ENCODE measurements at regions not wholly inside any gene's neighbourhood (a gene's known extent, or its start where the extent isn't known, plus 50 kb on each side); places are given as distances from the start of the nearest gene placed in this dataset.

DNA sequence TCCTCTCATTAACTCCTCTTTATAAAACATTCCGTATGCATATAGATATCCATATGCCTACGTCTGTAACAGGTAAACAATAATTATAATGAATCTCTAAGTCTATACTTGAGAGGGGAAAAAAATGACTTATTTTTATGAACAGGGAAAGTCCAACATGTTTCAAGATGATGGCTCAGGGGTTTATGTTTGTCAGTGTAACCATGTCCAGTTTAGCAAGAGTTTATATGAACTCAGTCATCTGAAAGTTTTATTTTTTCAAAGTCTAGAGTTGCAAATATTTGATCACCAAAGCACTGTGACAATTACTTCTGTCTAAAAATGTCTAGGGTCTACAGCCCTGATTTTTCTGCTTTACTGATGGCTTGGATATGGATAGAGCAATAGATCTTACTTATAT is 559.4 kb upstream of the KCNMB2 start:
- DNase-seq (ENCODE audit: low read depth), result no peak

DNA sequence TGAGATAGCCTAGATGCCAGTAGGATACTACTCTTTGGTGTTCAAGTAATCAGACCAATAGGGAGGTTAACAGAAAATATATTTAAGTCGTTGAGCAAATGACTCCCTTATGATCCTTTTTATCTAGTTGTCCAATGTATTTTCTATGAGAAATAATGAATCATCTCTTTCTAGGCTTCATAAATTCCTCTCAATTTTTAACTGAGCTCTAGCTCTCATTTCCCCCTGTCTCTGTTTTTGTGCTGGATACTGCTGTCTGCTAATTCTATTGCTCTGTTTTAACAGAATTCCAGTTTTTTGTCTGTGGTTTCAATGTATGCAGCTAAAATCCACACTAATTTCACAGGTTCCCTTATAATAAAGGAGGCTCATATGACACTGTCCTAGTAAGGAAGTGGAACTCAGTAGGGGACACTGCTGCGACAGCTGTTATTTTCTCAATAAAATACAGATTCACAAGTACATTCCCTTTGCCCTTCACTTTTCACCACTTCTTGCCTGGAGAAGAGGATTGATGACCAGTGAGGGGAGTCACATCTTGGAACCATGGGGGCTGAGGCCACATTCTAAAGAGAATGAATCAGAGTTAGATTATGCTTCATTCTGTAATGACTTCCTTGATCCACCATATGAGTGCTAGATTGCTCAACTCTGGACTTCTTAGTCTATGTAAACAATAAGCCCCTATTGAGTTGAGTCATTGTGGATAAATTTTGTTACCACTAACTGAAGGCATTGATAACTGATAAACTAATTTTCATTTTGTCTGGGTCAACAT is 558.7 kb upstream of the KCNMB2 start:
- peak; percentile 89 for DNase-seq (ENCODE audit: low read depth)

DNA sequence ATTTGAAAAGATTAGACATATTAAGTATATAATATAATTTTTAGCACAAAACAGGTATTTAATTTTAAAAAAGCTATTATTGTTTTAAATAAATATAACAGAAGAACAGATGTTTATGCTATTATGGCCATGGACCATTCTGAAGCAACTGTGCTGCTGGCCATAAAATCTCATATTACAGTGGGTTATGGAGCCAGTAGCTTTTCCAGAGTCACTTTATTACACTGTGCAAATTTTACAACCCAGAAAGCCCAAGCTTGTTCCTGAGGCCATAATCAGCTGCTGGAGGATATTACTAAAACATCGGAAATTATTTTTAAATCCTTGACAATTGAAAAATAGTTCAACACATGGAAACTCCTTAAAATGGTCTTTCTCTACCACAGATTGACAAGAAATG is 557.3 kb upstream of the KCNMB2 start:
- no peak for DNase-seq (ENCODE audit: low read depth)

DNA sequence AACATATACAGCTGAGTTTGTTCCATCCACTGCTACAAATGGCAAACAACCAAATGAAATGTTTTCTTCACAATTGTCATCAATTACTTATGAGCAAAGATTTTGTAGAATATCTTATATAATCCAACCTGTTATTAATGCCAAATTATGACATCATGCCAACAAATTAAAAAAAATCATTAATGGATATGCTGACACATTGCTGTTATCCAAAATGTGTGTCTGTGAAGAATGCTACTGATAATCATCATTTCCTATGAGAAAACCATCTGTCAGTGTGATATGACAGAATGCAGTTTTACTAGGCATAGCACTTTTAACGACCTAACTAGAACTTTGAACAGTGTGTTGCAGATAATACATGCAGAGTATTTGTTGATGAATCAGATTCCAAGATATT is 556.5 kb upstream of the KCNMB2 start:
- DNase-seq (ENCODE audit: low read depth), result no peak

DNA sequence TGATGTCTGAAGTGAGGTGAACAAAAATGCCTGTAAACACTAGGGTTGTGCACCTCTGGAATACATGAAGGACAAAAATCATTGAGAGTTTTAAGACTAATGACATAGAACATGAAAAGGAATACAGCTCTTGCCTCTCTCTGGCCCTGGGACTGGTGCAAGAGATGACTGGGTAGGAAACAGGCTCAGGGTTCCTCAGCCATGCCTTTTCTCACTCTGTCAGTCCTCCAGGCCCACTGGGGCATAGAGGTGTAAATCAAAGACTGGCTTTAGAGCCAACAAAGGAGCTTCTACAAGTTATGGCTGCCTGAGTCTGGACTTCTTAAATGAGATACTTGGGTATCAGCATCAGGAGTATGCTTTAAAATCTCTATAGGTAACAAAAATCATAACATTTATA is 554.7 kb upstream of the KCNMB2 start:
- no peak for DNase-seq (ENCODE audit: low read depth)

DNA sequence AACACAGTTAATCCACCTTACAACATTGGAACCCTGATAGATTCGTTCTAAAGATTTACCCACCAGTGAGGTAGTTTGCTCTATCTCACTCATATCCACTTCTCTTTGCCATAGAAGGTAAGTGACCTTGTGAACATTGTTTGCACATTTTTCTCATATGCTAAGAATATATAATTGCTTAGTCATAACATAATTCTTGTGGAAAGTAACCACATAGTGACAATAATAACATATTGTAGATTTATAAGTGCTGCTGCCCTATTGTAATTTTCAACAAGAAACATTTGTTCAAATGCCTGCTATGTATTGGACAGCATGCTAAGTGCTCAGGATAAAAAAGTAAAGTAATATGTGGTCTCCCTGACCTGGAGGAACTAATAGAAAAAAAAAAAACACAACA is 554.2 kb upstream of the KCNMB2 start:
- DNase-seq (ENCODE audit: low read depth), result peak; percentile 67

DNA sequence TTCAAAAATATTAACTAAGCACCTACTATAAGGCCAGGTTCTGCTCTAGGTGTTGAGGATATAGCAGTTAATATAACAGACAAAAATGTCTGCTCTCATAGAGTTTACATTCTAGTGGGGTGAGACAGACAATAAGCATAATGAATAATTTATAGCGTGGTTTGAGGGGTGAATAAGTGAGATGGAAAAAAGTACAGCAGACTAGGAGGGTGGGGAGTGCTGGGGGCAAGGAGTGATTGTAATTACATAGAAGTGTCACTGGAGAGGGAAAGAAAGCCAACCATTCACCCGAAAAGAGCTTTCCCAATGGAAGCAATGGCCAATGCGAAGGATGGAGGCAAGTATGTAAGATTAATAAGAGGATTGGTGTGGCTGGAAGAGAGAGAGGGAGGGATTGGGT is 552.9 kb upstream of the KCNMB2 start:
- DNase-seq (ENCODE audit: low read depth), result no peak

DNA sequence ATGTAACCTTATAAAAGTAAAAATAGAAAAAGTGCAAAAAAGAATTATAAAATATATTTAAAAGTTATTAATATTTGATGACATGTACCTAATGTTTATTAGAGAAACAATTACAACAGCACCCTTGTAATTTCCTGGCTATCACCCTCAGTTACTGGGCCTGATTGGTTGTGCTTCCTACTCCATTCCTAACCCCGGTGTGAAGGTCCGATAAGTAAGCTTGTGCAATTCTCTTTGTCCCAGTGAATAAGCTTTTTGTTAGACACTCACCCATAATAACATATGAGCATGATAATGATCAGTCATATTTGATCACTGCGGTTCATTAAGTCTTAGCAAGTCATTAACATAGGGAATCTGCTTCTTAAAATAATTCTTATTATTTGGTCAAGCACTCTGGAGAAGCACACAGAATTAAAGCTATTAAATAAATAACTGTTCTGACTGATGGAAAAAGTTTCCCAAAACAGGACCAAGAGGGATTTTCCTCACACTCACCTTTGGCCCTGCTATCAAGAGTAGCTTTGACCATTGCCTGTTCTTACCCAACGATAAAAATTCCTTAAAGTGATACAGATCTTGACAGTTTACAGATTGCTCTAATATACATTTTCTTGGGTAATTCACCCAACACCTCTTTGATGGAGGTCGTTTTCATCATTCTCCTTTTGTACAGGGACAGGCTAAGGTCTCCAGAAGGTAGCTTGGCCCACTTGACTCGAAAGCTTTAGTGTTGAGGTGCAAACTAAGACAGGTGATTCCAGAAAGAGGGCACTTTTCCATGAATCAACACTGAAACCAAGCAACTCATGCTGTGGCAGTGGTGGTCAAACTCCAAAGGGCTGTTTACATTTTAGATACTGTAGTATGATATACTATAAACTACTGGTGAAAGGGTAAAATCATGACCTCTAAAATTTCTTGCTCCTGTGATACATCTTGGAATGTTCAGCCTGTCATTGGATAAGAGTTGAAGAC is 543.0 kb upstream of the KCNMB2 start:
- no peak for DNase-seq (ENCODE audit: low read depth)

DNA sequence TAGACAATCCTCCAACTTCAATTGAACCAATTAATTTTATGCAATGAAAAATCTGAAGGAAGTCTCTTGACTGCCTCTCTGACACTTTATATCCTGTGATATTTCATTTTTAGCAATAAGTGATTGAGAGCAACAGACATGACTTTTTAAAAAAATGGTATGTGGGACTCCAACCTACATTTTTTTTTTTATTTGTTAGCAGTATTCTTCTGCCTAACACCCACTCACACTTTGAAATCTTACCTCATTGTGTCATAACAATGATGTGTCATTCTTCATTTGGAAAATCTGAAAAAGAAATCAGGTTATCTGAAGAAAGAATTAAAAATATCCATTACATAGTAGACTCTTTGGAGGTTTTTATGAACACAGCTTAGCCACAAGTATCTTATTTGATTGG is 541.3 kb upstream of the KCNMB2 start:
- DNase-seq (ENCODE audit: low read depth), result no peak

DNA sequence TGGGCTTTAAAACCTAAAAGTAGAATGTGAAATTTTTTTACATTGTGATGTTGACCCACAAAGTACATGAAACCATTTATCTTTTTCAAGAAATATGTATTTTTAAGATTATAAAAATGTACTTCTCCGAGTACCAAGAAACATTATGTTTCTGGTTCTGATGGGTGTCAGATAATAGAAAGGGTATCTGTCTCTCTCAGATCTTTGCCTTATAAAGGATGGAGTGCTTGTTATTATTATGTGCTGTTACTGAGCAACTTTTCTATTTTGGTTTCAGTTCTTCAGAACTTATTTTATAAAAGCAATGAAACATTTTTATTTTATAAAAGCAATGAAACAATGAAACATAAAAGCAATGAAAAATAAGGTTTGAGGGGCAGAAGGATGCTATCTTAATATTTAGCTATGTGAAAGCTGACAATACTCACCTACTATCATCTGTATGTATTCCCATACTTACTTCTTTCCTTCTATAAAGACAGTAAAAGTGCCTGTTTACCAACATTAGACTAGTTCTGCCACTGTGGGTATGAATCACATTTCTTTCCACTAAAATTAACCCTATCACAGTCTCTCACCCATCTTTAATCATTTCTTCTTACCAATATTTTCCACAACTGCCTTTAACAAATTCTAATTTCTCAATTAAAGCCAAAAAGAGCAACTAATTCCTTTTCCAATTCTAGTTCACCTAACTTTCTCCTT is 540.7 kb upstream of the KCNMB2 start:
- no peak for DNase-seq (ENCODE audit: low read depth)

DNA sequence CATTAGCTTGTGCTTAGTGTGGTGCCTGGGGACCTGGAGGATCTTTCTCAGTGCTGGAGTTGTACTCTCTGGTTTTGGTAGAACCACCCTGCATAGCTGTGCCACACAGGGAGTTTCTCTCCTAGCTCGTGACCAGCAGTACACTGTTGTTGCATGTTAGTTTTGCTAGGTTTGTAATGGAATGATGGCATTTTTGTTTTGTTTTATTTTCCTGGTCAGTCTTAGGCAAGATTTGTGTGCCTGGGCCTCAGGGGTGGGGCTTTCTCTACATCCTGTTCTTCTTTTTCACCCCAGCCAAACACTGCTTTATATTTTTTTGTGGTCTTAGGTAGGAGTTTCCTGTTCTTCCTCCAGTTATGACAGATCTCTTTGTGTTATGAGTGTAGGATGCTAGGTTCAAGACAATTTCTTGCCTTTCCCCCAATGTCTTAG is 534.5 kb upstream of the KCNMB2 start:
- DNase-seq (ENCODE audit: low read depth), result no peak

DNA sequence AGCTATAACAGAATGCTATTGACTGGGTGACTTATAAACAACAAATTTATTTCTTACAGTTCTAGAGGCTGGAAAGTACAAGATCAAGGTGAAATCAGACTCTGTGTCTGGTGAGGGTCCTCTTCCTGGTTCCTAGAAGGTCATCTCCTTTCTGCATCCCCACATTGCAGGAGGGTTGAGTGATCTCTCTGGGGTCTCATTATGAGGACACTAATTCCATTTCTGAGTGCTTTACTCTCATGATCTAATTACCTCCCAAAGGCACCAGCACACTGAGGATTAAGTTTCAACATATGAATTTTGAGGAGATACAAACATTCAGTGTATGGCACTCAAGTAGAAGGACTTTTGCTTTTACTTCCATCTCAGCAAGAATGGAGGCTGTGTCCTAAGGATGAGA is 534.1 kb upstream of the KCNMB2 start:
- no peak for DNase-seq (ENCODE audit: low read depth)

DNA sequence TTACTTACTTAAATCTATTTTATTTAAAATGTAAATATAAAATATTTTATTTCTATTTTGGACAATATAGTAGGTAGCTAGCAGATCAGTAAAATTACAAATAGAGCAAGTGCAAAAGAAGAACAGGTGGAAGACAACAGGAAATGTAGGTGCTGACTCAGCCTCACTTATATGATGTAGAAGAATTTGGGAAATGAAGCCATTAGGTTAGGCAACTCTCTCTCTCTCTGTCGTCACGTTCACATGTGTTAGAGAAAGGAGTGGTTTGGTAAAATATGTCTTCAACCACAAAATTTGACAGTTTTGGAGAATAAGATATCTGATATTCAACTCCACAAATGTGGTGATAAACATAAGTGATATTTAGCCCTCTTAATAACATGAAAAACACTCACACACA is 532.5 kb upstream of the KCNMB2 start:
- DNase-seq (ENCODE audit: low read depth), result peak; percentile 76

DNA sequence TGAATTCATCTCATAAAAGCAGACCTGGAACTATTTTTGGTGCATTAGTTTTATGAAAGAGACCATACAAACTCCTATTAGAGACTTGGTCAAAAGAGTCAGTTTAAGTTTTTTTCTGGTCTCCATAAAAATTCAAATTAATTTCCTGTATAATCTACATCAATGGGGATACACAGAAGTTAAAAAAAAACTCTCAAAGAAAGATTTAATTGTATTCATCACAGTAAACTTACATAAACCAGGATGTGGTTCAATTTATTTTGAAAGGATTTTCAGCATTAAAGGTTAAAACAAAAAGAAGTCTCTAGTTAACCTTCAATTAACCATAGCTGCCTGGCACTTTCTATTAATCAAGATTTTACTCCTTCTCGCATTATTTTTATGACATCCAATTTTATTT is 530.3 kb upstream of the KCNMB2 start:
- no peak for DNase-seq (ENCODE audit: low read depth)

DNA sequence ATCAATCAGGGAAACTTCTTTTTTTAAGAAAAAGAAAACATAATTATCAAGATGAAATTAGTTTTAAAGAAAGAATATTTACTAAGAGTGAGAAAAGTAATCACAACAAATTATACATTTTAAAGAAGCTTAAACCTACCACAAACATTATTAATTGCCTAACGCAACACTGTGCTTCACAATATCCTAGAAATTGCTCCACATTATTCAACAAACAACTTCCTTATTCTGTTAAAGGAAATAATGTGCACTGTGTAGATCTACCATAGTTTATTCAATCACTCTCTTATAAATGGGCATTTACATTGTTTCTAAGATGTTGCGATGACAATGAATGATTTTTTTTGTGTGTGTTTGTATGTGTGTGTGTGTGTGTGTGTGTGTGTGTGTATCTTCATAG is 525.9 kb upstream of the KCNMB2 start:
- no peak for DNase-seq (ENCODE audit: low read depth)

DNA sequence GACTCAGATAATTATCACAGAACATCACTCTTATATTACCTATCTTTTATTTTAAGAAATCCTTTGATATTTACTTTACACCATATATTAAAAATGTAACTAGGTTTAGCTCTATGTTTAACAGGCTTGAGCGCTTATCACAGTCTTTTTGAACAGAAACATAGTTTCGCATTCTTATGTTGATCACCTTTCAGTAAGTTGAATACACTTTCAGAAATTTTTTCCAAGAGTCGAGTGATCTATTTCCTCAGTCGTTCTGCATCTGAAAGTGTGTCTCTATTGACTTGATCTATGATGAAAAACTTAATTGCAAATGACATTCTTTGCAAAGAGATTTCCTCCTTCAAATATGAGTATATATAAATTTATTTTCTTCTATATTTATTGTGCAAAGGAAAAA is 516.6 kb upstream of the KCNMB2 start:
- DNase-seq (ENCODE audit: low read depth), result no peak

DNA sequence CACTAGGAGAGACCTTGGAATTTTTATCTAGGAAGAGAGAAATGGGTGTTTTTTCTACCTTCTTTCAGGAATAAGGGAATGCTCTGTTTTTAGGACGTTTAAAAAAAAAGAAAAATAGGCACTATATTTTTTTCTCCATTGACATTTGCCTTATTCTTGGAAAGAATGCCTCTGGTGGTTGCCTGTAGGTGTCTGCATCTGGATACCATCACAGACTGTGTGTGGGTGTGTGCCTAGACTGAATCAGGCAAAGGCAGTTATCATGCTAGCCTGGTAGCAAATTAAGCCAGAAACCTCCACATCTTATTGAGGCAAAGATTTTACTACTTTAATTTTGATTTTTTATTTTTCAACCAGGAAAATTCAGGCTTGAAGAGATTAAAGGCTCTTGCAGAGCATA is 513.6 kb upstream of the KCNMB2 start:
- DNase-seq (ENCODE audit: low read depth), result peak; percentile 11

DNA sequence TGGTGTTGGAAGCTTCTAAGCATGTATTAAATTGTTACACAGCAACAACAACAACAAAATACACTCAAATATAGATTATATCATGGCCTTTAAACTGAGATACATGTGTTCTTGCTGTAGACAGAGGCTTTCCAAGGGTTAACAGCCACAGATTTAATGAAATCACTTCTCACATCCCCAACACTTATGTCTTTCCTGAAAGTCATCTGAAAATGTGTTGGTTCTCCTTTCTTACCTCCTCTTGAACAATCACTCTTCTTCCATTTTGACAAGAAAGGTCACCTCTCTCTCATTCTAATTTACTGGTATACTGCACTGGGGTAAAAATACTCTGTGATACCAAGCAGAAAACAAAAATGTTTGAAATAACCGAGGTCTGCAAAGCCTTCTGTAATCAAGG is 507.3 kb upstream of the KCNMB2 start:
- DNase-seq (ENCODE audit: low read depth), result no peak

DNA sequence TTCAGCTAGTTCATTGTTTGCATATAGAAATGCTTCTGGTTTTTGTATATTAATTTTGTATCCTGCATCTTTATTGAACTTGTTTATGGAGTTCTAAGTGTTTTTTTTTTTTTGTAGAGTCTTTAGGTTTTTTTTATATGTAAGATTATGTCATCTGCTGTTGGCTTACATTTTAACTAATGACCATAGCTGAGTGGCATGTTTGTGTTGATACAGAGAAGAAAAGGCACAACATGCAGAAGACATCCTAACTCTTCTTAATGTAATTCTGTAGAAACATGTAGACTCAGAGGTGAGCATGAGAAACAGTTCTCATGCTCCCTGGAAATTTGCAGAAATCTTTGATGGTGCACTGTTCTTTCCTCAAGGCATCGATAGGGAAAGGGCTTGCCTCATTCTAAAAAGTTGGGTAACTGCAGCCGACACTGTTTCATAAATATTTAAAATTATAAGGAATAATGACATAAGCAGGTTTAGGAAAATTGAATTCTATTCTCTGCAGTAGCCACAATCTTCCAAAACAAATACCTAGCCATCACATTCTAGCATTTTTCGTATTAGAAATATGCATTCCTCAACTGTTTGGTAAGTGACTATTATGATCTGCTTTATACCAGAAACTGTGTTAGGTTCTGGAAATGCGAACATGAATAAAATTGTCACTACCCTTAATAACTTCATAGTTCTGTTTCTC is 499.6 kb upstream of the KCNMB2 start:
- peak; percentile 32 for DNase-seq (ENCODE audit: low read depth)

DNA sequence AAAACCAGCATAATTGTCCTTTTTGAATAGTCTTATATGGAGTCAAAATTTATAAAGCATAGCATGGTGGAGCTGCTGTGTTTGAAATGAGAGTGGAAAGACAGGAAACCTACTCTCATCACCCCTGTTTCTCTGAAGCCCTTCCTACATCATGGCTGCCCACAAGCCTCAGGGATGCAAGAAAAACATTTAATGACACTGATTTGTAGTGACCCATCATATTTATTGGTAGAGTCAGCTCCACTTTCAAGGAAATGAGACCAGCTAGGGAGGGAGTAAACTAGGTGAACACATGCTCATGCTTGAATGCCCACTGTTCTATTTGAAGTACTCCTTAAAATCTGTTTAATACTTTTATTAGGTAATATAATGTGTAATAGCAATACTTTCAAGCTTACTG is 494.3 kb upstream of the KCNMB2 start:
- DNase-seq (ENCODE audit: low read depth), result no peak

DNA sequence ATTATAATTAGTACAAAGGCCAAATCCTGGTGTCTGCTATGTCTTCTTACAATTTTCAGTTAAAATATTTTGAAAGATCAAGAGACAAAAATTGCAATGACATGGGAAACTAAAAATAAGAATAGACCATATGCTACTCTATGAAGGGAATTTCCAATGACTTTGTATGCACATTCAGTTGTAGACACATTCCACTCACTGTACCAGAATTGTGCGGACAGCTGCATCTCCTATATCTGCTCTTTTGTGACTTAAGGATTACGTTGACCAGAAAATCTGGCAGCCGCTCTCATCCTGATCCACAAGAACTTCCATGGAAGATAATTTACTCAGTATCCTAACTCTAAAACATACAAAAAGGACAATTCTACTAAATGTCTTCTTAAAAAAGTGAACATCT is 493.9 kb upstream of the KCNMB2 start:
- DNase-seq (ENCODE audit: low read depth), result no peak

DNA sequence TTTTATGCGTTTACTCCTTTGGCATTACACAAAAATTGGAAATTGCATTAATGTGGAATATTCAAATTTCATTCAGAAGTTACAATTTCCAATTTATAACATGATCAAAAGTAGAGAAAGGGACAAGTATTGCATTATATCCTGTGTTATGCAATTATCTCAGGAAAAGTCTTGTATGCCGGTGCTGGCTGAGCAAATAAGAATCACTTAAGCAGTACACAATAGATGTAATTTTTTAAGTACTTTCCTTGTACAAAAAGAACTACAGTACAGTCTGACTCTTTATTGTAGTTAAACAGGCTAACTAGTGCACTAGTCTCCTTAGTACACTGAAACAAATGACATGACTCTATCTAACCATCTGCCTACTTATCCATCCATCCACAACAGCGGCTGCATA is 493.2 kb upstream of the KCNMB2 start:
- DNase-seq (ENCODE audit: low read depth), result no peak
